HEK293 (cell line): ENCODE measurements at regions not wholly inside any gene's neighbourhood (a gene's known extent, or its start where the extent isn't known, plus 50 kb on each side); places are given as distances from the start of the nearest gene placed in this dataset.

Experiments
- CTCF ChIA-PET: fragments of 350-600 bp; formaldehyde crosslinking; extraction: SDS; loops from one replicate; lab custom pipeline; 2021; ENCODE audit warnings: antibody characterized with exemption; lab: Yijun Ruan, JAX
- POLR2A ChIA-PET: fragments of 300-600 bp; formaldehyde crosslinking; extraction: SDS; loops from one replicate; lab custom pipeline; 2020; ENCODE audit warnings: antibody characterized with exemption, inconsistent platforms; lab: Yijun Ruan, JAX
- H3K27ac ChIP-seq: fragments of 200-500 bp; sonication (Bioruptor generic); 2 replicates; pipeline ENCODE4 v1.5.1; 2014; ENCODE audit warnings: low read depth, low read length, control low read depth, inconsistent platforms; ENCODE audit errors: extremely low read depth
- H3K36me3 ChIP-seq, 2 experiments: fragments of 200-500 bp in 1 of 2; sonication (Bioruptor generic) in 1 of 2; 1 replicate in 1 of 2; 2 replicates in 1 of 2; pipeline ENCODE4 v1.5.1; 2014 to 2017; ENCODE audit warnings: inconsistent platforms in 2 of 2, low read length in 2 of 2; ENCODE audit not compliant: control insufficient read depth in 2 of 2, insufficient read depth in 1 of 2
- H3K4me1 ChIP-seq: fragments of 200-500 bp; sonication (Bioruptor generic); 2 replicates; pipeline ENCODE4 v1.5.1; 2014; ENCODE audit warnings: mild to moderate bottlenecking, low read length, inconsistent platforms; ENCODE audit not compliant: control insufficient read depth, insufficient read depth
- H3K4me3 ChIP-seq: 2 replicates; pipeline ENCODE4 v1.5.1; 2011; ENCODE audit warnings: low read depth, mild to moderate bottlenecking, control low read depth, low read length, moderate library complexity
- H3K9me3 ChIP-seq: fragments of 200-500 bp; sonication (Bioruptor generic); 2 replicates; pipeline ENCODE4 v1.5.1; 2014; ENCODE audit warnings: low read depth, low read length, inconsistent platforms; ENCODE audit not compliant: control insufficient read depth, insufficient read depth
- GLI2 ChIP-seq: fragments of 450-650 bp; formaldehyde crosslinking; IDR thresholded peaks from 2 replicates; pipeline ENCODE4; 2017; ENCODE audit warnings: missing biosample characterization, missing genetic modification characterization, low read depth, borderline replicate concordance
- KLF9 ChIP-seq: fragments of 450-650 bp; formaldehyde crosslinking; IDR thresholded peaks from 2 replicates; pipeline ENCODE4 v1.5.1; 2016; ENCODE audit warnings: missing biosample characterization, missing genetic modification characterization, low read depth
- SP7 ChIP-seq: fragments of 450-650 bp; formaldehyde crosslinking; IDR thresholded peaks from 2 replicates; pipeline ENCODE4 v1.5.1; 2016; ENCODE audit warnings: missing biosample characterization, missing genetic modification characterization
- YY1 ChIP-seq: fragments of 450-650 bp; formaldehyde crosslinking; IDR thresholded peaks from 2 replicates; pipeline ENCODE4 v1.5.1; 2018; ENCODE audit warnings: missing biosample characterization, missing genetic modification characterization
- ZEB2 ChIP-seq: fragments of 450-650 bp; formaldehyde crosslinking; IDR thresholded peaks from 2 replicates; pipeline ENCODE4 v1.5.1; 2016; ENCODE audit warnings: missing biosample characterization, missing genetic modification characterization
- ZNF157 ChIP-seq: fragments of 450-650 bp; formaldehyde crosslinking; IDR thresholded peaks from 2 replicates; pipeline ENCODE4 v1.5.1; 2016; ENCODE audit warnings: missing biosample characterization, missing genetic modification characterization
- ZNF274 ChIP-seq, 2 experiments: fragments of 200-500 bp in 1 of 2; fragments of 450-650 bp in 1 of 2; sonication (Bioruptor generic) in 1 of 2; formaldehyde crosslinking in 1 of 2; IDR thresholded peaks; 2 replicates each; pipeline versions ENCODE4 v1.5.1 to v1.6.1; 2014 to 2016; ENCODE audit warnings: borderline replicate concordance in 1 of 2, inconsistent platforms in 1 of 2, low read length in 1 of 2, missing biosample characterization in 1 of 2, missing genetic modification characterization in 1 of 2
- ZNF354C ChIP-seq: fragments of 450-650 bp; formaldehyde crosslinking; IDR thresholded peaks from 2 replicates; pipeline ENCODE4 v1.5.1; 2016; ENCODE audit warnings: missing biosample characterization, missing genetic modification characterization, low read depth, borderline replicate concordance
- ZNF560 ChIP-seq: fragments of 450-650 bp; formaldehyde crosslinking; IDR thresholded peaks from 2 replicates; pipeline ENCODE4 v1.5.1; 2017; ENCODE audit warnings: missing biosample characterization, missing genetic modification characterization, borderline replicate concordance
- TF ChIP-seq, protein P1 (sequence below): fragments of 450-650 bp; formaldehyde crosslinking; IDR thresholded peaks from 2 replicates; pipeline ENCODE4 v1.5.1; 2017; ENCODE audit warnings: missing biosample characterization, missing genetic modification characterization
- TF ChIP-seq, protein P2 (sequence below): fragments of 450-650 bp; formaldehyde crosslinking; IDR thresholded peaks from 2 replicates; pipeline ENCODE4 v1.5.1; 2016; ENCODE audit warnings: missing biosample characterization, missing genetic modification characterization
- TF ChIP-seq, protein P3 (sequence below): fragments of 450-650 bp; formaldehyde crosslinking; conservative IDR thresholded peaks from 2 replicates; pipeline ENCODE4 v1.5.1; 2016; ENCODE audit warnings: low read depth, missing biosample characterization, missing genetic modification characterization

DNA sequence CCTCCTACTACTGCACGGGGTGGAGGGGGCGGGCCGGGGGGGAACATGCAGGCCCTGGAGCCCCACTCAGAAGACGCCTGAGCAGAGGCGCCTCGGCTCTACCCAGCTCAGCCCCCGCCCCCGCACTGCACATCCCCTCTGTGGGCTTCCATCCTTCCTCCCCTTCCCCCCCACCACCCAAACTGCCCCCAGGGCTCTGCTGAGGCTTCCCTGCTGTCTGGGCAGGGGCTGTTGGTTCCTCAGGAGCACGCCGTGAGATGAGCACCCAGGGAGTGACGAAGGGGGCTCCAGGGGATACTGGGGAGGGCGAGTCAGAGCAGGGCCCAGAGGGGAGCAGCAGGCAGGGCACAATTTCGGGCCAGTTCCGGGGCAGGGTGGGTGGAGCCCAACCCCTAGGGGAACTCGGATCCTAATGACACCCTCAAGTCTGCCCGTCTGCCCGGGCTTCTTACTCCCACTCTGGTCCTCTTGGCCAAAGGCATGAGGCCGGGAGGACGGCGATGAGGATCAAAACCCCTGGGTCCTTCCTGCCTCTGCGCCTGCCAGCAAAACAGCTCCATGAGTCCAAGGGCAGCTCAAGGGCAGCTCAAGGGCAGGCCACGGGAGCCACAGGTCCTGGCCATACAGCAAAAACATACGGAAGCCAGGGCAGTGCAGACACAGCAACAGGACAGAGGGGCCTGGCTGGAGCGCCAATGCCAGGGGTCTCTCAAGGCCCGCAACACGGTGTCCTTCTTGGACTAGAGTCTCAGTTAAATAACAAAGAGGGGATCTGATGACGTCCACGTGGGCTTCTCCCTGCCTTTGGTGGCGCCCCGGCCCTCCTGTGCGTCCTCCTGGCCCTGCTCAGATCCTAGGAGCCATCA, 200.9 kb downstream of the AUH start:
- H3K4me3 ChIP-seq = no peak overlapping the region
- H3K36me3 ChIP-seq = no peaks in the 10 kb centered on the region
- POLR2A ChIA-PET = no interaction called here
- TF ChIP-seq SP7 (tag by site-specific recombination) = no peak
- TF ChIP-seq GLI2 (tag by site-specific recombination) = no peak
- no peak for TF ChIP-seq ZNF157 (tag by site-specific recombination)
- TF ChIP-seq, protein P1, sequence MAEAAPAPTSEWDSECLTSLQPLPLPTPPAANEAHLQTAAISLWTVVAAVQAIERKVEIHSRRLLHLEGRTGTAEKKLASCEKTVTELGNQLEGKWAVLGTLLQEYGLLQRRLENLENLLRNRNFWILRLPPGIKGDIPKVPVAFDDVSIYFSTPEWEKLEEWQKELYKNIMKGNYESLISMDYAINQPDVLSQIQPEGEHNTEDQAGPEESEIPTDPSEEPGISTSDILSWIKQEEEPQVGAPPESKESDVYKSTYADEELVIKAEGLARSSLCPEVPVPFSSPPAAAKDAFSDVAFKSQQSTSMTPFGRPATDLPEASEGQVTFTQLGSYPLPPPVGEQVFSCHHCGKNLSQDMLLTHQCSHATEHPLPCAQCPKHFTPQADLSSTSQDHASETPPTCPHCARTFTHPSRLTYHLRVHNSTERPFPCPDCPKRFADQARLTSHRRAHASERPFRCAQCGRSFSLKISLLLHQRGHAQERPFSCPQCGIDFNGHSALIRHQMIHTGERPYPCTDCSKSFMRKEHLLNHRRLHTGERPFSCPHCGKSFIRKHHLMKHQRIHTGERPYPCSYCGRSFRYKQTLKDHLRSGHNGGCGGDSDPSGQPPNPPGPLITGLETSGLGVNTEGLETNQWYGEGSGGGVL (tag by site-specific recombination) = no peak
- TF ChIP-seq ZNF354C (tag by site-specific recombination) = no peak
- TF ChIP-seq, protein P2, sequence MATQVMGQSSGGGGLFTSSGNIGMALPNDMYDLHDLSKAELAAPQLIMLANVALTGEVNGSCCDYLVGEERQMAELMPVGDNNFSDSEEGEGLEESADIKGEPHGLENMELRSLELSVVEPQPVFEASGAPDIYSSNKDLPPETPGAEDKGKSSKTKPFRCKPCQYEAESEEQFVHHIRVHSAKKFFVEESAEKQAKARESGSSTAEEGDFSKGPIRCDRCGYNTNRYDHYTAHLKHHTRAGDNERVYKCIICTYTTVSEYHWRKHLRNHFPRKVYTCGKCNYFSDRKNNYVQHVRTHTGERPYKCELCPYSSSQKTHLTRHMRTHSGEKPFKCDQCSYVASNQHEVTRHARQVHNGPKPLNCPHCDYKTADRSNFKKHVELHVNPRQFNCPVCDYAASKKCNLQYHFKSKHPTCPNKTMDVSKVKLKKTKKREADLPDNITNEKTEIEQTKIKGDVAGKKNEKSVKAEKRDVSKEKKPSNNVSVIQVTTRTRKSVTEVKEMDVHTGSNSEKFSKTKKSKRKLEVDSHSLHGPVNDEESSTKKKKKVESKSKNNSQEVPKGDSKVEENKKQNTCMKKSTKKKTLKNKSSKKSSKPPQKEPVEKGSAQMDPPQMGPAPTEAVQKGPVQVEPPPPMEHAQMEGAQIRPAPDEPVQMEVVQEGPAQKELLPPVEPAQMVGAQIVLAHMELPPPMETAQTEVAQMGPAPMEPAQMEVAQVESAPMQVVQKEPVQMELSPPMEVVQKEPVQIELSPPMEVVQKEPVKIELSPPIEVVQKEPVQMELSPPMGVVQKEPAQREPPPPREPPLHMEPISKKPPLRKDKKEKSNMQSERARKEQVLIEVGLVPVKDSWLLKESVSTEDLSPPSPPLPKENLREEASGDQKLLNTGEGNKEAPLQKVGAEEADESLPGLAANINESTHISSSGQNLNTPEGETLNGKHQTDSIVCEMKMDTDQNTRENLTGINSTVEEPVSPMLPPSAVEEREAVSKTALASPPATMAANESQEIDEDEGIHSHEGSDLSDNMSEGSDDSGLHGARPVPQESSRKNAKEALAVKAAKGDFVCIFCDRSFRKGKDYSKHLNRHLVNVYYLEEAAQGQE = no peak
- no peak for TF ChIP-seq KLF9 (tag by site-specific recombination)
- TF ChIP-seq YY1 (tag by site-specific recombination) = no peak
- no peak for TF ChIP-seq ZEB2
- TF ChIP-seq ZNF274 (IDR thresholded peaks at IDR 0.05; ENCODE audit: low read length) = no peak
- no peak for TF ChIP-seq ZNF274 (tag by site-specific recombination; IDR thresholded peaks at IDR 0.05; ENCODE audit: borderline replicate concordance)
- TF ChIP-seq, protein P3, sequence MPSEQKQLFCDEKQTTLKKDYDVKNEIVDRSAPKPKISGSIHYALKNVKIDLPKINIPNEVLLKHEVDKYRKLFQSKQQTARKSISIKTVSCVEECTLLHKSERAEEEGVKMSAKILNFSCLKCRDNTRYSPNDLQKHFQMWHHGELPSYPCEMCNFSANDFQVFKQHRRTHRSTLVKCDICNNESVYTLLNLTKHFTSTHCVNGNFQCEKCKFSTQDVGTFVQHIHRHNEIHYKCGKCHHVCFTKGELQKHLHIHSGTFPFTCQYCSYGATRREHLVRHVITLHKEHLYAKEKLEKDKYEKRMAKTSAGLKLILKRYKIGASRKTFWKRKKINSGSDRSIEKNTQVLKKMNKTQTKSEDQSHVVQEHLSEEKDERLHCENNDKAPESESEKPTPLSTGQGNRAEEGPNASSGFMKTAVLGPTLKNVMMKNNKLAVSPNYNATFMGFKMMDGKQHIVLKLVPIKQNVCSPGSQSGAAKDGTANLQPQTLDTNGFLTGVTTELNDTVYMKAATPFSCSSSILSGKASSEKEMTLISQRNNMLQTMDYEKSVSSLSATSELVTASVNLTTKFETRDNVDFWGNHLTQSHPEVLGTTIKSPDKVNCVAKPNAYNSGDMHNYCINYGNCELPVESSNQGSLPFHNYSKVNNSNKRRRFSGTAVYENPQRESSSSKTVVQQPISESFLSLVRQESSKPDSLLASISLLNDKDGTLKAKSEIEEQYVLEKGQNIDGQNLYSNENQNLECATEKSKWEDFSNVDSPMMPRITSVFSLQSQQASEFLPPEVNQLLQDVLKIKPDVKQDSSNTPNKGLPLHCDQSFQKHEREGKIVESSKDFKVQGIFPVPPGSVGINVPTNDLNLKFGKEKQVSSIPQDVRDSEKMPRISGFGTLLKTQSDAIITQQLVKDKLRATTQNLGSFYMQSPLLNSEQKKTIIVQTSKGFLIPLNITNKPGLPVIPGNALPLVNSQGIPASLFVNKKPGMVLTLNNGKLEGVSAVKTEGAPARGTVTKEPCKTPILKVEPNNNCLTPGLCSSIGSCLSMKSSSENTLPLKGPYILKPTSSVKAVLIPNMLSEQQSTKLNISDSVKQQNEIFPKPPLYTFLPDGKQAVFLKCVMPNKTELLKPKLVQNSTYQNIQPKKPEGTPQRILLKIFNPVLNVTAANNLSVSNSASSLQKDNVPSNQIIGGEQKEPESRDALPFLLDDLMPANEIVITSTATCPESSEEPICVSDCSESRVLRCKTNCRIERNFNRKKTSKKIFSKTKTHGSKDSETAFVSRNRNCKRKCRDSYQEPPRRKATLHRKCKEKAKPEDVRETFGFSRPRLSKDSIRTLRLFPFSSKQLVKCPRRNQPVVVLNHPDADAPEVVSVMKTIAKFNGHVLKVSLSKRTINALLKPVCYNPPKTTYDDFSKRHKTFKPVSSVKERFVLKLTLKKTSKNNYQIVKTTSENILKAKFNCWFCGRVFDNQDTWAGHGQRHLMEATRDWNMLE (tag by site-specific recombination) = no peak
- TF ChIP-seq ZNF560 (tag by site-specific recombination) = no peak
- H3K9me3 ChIP-seq = no peaks in the 10 kb centered on the region
- CTCF ChIA-PET = interaction anchor here (1.3 kb wide), 1 partner anchor 176 kb away, joined by 3 read pairs; no protein-coding TSS in a partner anchor
- H3K27ac ChIP-seq = no peak overlapping the region
- no peaks in the 10 kb centered on the region; the same call in 1 of the 2 replicates for H3K4me1 ChIP-seq
